SHP77 (cell line): ENCODE measurements at regions not wholly inside any gene's neighbourhood (a gene's known extent, or its start where the extent isn't known, plus 50 kb on each side); places are given as distances from the start of the nearest gene placed in this dataset.
A peak's percentile ranks its signal among the peaks of the same experiment; 100 is the strongest.
"Not testable (repeated sequence)": the region's sequence is repeated elsewhere in the genome, so short reads cannot be mapped to it uniquely, and the experiment has no call there.

Experiments used
- DNase-seq, 2 experiments: peaks; one replicate each; lab custom pipeline; 2025; lab: John Stamatoyannopoulos, UW

GRCh38 chr14:22155571-22155970 is 433.5 kb downstream of the DAD1 start:
- no peak for DNase-seq

DNA sequence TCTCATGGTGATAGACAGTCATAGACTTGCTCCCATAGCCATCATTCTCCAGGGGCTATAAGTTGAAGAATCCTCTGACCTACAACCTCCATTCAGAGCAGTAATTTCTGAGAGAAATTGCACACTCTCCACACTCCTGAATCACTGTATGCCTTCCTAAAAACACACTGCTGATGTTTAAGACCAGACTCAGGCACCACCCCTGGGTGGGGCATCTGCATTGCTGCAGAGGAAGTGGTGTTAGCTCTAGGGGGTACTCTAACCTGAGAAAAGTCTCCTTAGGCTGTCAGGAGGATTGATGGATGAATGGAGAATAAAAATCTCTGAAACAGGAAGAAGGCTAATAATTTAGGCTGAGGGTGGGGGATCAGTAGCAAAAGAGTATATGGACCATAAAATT is 436.1 kb downstream of the DAD1 start:
- DNase-seq, result no peak

- DNase-seq, result no peak
These were observed 436.7 kb downstream of the DAD1 start for GRCh38 chr14:22152161-22152870.

- no peak for DNase-seq
These were observed 437.9 kb downstream of the DAD1 start for GRCh38 chr14:22151121-22151520.

DNA sequence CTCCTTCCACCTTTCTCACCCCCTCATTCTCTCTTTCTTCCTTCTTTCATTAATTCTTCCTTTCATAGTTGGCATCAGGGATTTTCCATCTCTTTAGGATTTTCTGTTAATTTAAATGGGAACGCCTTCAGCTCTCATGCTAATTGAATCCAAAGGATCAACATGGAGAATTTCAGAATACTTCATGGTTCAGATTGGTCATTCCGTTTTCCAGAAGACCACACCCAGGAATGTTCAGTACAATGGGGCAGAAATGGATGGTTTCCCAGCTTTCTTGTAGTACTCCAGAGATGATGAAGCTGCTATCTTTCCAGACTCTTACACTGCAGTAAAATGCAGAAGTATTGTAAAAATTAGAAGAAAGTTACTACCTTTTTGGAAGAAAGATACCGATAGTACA is 440.0 kb downstream of the DAD1 start:
- no peak for DNase-seq

- DNase-seq, result no peak
These were observed 441.3 kb downstream of the DAD1 start for GRCh38 chr14:22147716-22148115.

- no peak for DNase-seq
These were observed 445.7 kb downstream of the DAD1 start for GRCh38 chr14:22143363-22143762.

- DNase-seq, result no peak
These were observed 448.4 kb downstream of the DAD1 start for GRCh38 chr14:22140633-22141032.

DNA sequence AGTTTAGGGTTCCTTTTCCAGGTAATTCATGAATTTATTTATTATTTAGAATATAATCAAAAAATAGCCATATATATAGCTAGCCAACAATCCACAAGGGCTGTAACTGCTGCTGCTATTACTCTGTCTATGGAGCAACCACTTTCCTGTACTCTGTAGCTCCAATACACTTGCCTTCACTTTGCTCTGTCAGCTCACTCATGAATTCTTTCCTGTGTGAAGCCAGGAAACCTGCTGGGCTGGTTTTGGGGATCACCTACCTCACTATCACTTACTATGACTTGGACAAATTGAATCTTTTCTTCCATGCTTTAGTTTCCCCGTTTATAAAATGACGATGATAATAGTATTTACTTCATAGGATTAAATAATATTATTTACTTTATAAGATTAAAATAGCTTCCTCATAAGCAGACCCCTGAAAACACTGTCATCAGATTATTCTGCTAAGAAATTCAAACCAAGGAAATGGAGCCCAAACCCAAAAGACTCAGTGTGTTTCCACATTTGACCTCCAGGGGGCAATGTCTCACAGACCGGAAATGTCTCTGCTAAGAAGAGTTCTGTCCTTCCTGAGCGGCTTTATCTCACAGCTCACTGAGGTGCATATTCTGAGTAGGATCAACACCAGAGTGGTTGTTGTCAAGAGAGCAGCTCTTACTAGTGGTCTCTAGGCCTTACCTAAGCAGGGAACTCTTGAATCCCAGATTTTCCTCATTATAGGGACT is 457.1 kb downstream of the DAD1 start:
- DNase-seq, result no peak

GRCh38 chr14:22124073-22124613 is 450.5 kb upstream of the OR4E1 start:
- no peak for DNase-seq

- no peak for DNase-seq
These were observed 449.4 kb upstream of the OR4E1 start for GRCh38 chr14:22122829-22123560.

DNA sequence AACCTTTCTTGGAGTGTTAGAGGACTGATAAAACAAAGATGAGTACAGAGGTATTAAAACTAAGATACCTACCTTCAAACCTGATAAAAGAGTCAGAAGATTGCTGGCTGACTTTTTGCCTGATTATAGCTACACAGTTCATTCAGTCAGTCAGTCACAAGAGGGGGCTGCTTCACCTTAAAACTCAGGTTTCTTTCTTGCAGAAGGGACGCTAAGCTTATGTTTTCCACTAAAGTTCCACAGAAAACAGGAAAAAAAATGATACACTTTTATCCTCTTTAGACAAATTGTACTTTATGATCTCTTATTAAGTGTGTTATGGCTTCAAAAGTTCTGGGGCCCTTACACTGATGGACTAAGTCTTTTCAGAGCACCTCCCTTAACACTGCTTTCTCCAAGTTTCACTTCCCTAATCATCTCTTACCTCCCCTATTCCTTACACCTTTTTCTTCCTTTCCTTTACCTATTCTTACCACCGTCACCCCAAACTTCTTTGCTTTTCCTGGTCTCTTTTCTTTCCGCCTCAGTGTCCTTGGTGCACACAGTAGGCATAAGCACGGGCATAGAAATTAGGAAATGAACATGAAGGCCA is 448.7 kb upstream of the OR4E1 start:
- DNase-seq, result no peak

DNA sequence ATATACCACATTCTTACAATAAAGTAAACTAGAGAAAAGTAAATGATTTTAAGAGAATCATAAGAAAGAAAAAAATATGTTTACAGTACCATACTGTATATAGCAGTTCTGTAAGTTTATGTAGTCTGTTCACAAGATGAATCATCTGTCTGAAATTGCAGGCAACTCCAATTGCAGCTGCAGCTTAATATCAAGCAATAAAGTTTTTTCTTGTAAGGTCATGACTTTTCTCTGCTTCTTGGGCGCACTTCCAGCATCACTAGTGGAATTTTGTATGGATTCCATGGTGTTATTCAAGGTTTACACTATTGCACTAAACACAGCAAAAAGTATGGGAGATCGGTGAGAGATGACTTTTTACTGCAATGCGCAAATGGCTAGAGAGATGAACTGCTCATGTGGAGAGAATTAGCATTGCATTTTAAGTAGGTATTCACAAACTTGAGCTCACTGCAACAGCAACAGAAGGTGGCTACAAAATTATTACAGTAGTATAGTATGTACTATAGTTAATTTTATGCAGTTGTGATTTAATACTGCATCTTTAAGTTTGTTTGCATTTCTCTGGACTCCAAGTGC is 445.4 kb upstream of the OR4E1 start:
- no peak for DNase-seq

DNA sequence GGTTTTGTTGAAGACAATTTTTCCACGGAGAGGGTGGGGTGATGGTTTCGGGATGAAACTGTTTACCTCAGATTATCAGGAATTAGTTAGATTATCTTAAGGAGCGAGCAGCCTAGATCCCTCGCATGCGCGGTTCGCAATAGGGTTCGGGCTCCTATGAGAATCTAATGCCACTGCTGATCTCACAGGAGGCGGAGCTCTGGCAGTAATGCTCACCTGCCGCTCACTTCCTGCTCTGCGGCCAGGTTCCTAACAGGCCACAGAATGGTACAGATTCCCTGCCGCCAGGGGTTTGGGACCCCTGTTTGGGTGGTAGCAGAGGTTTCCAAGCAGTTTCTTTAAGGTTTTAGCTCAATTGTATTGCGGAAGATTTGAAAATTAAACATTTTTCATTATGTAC is 439.8 kb upstream of the OR4E1 start:
- DNase-seq, result peak in 1 of 2 experiments; percentile 19

- DNase-seq, result peak; percentile 10 to 14
These were observed 438.4 kb upstream of the OR4E1 start for GRCh38 chr14:22112004-22112403.

- DNase-seq, result no peak
These were observed 434.1 kb upstream of the OR4E1 start for GRCh38 chr14:22107753-22108152.

DNA sequence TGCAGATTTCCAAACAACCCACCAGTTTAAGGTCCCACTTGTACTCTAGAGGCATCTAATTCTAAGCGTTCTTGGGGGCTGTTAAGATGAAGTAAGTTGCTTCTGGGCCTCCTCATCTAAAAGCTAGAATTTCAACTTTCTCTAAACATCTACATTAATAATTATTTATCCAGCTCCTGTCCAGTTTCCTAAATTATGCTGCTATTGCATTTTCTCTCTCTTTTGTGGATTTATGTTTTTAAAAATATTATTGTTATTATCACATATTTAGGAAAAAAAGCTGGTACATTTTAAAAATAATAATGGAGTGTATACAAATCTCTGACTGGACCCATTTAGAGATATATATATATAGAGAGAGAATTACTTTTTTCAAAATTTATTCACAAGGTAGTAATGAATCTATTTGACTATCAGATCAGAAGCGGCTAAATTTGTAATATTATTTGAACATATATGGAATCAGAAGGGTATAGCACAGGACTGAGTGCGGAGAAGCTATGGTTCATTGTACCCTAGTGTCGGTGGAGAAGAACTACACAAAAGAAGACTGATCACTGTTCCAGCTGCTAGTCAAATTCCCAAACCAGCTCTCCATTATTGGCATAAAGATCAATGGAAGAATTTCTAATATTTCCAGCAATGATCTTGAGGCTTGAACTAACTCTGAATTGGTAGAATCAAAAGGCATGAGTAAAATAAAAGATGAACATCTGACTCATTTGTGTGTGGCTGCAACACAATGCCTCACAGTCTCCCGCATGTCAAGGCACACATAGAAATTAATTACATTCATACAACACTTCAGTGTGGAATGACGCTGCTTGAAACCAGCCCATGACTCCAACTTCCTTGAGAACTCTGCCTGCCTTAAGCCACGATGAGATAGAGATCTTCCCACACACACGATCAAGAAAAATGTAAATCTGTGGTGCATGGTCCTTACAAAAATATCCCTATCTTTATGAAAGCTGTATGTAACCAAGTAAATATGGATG is 433.4 kb upstream of the OR4E1 start:
- no peak for DNase-seq

GRCh38 chr14:22105624-22106006 is 432.0 kb upstream of the OR4E1 start:
- DNase-seq, result no peak

DNA sequence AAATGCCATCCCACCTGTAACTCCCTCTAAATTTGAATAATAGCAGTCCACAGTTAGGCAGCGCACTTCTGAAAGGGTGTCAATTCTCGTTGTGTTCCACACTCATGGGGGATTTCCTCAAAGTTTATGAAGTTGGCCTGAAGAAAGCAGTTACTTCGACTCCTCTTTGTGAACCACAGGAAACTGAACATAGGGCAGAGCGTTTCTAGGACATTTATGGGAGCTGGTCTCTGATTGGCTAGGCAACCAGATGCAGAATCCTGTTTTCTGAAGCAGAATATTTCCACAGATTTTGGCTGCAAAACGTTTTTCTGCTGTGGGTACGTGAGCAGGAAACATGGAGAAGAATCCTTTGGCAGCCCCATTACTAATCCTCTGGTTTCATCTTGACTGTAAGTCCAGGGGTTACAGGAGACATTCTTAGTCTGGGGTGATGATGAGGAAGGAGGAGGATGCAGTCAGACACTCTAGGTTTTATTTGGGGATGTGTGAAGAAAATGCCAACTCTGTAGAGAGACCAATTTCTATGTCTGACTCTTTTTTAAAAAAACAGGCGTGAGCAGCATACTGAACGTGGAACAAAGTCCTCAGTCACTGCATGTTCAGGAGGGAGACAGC is 431.5 kb upstream of the OR4E1 start:
- no peak for DNase-seq

- not testable (repeated sequence) for DNase-seq
These were observed 427.1 kb upstream of the OR4E1 start for GRCh38 chr14:22100764-22101120.
